Mesendoderm (in vitro differentiated cells): ENCODE measurements at regions not wholly inside any gene's neighbourhood (a gene's known extent, or its start where the extent isn't known, plus 50 kb on each side); places are given as distances from the start of the nearest gene placed in this dataset.

Experiments
- DNase-seq: peaks from one replicate; pipeline ENCODE4 v3.0.0; 2013
- H2AK5ac ChIP-seq: 2 replicates; pipeline ENCODE4 v1.6.1; 2013; ENCODE audit warnings: low read length, inconsistent platforms
- H2BK120ac ChIP-seq: 2 replicates; pipeline ENCODE4 v1.6.1; 2013; ENCODE audit warnings: low read depth, mild to moderate bottlenecking, low read length, moderate library complexity, mixed read lengths
- H2BK15ac ChIP-seq: replicated peaks from 2 replicates; pipeline ENCODE4 v1.6.1; 2013; ENCODE audit warnings: low read depth, mild to moderate bottlenecking, moderate library complexity
- H2BK5ac ChIP-seq: 2 replicates; pipeline ENCODE4 v1.6.1; 2013; ENCODE audit warnings: low read length, inconsistent platforms
- H3K18ac ChIP-seq: 2 replicates; pipeline ENCODE4 v1.6.1; 2013; ENCODE audit warnings: mild to moderate bottlenecking, low read length, mixed read lengths
- H3K23ac ChIP-seq: one replicate; pipeline ENCODE4 v1.6.1; 2013; ENCODE audit warnings: low read length
- H3K27ac ChIP-seq: 2 replicates; pipeline ENCODE4 v1.5.1; 2013; ENCODE audit warnings: low read depth, mild to moderate bottlenecking, inconsistent platforms, low read length, moderate library complexity
- H3K27me3 ChIP-seq: 2 replicates; pipeline ENCODE4 v1.6.1; 2013; ENCODE audit warnings: low read length, control low read depth, mild to moderate bottlenecking, inconsistent platforms; ENCODE audit not compliant: insufficient read depth, poor library complexity
- H3K36me3 ChIP-seq: 2 replicates; pipeline ENCODE4 v1.6.1; 2013; ENCODE audit warnings: low read length, inconsistent platforms; ENCODE audit not compliant: control insufficient read depth, insufficient read depth
- H3K4ac ChIP-seq: one replicate; pipeline ENCODE4 v1.6.1; 2013; ENCODE audit warnings: low read depth, mild to moderate bottlenecking, low read length, moderate library complexity
- H3K4me1 ChIP-seq: 2 replicates; pipeline ENCODE4 v1.6.1; 2013; ENCODE audit warnings: low read depth, low read length, inconsistent platforms; ENCODE audit not compliant: control insufficient read depth
- H3K4me2 ChIP-seq: 2 replicates; pipeline ENCODE4 v1.6.1; 2013; ENCODE audit warnings: low read length
- H3K4me3 ChIP-seq: 2 replicates; pipeline ENCODE4 v1.5.1; 2013; ENCODE audit warnings: mild to moderate bottlenecking, low read length
- H3K56ac ChIP-seq: one replicate; pipeline ENCODE4 v1.6.1; 2013; ENCODE audit warnings: low read length
- H3K79me1 ChIP-seq: 2 replicates; pipeline ENCODE4 v1.6.1; 2013; ENCODE audit warnings: low read length, inconsistent platforms
- H3K79me2 ChIP-seq: 2 replicates; pipeline ENCODE4 v1.6.1; 2013; ENCODE audit warnings: mild to moderate bottlenecking, low read length; ENCODE audit not compliant: control insufficient read depth, insufficient read depth
- H3K9ac ChIP-seq: 2 replicates; pipeline ENCODE4 v1.6.1; 2013; ENCODE audit warnings: low read length, inconsistent platforms
- H4K5ac ChIP-seq: one replicate; pipeline ENCODE4 v1.6.1; 2013; ENCODE audit warnings: low read length
- H4K8ac ChIP-seq: one replicate; pipeline ENCODE4 v1.6.1; 2013; ENCODE audit warnings: low read depth, mild to moderate bottlenecking, control low read depth, low read length, moderate library complexity
- WGBS: extraction: QIAGEN DNeasy Blood & Tissue Kit; methylation state at CpG from one replicate; pipeline ENCODE4 v1.1.7; 2013; ENCODE audit warnings: low lambda C conversion rate, missing lambda C conversion rate; ENCODE audit not compliant: insufficient coverage; ENCODE audit errors: extremely low coverage; 5-methylcytosine and 5-hydroxymethylcytosine counted together

- no peak overlapping the region for H2AK5ac ChIP-seq
- peak; percentile 72 for DNase-seq
- no peak overlapping the region for H3K4me2 ChIP-seq
- no peak overlapping the region for H2BK15ac ChIP-seq
- no peaks in the 10 kb centered on the region for H3K36me3 ChIP-seq
- H3K27ac ChIP-seq = no peak overlapping the region
- H3K23ac ChIP-seq = no peak overlapping the region
- no peak overlapping the region for H3K56ac ChIP-seq
- no peaks in the 10 kb centered on the region for H3K79me1 ChIP-seq
- H4K8ac ChIP-seq = no peak overlapping the region
- no peak overlapping the region for H2BK120ac ChIP-seq
- no peak overlapping the region for H3K18ac ChIP-seq
- no peaks in the 10 kb centered on the region for H3K27me3 ChIP-seq
- WGBS = no CpG with 5 or more reads among the region's 1 CpG
- no peak overlapping the region for H4K5ac ChIP-seq
- no peak overlapping the region for H3K4me3 ChIP-seq
- no peaks in the 10 kb centered on the region for H3K79me2 ChIP-seq
- no peak overlapping the region for H3K9ac ChIP-seq
- no peak overlapping the region for H3K4ac ChIP-seq
- no peaks in the 10 kb centered on the region for H3K4me1 ChIP-seq
- H2BK5ac ChIP-seq = no peak overlapping the region
These were observed 178.7 kb upstream of the PCDH9 start for GRCh38 chr13:67408798-67409197.

GRCh38 chr13:67402546-67402945 is 172.4 kb upstream of the PCDH9 start:
- no peak overlapping the region for H2AK5ac ChIP-seq
- no peak overlapping the region for H3K4me2 ChIP-seq
- no CpG with 5 or more reads among the region's 7 CpGs for WGBS
- no peaks in the 10 kb centered on the region for H3K79me2 ChIP-seq
- no peak overlapping the region for H3K18ac ChIP-seq
- no peak overlapping the region for H3K4ac ChIP-seq
- H2BK5ac ChIP-seq = no peak overlapping the region
- H3K79me1 ChIP-seq = no peaks in the 10 kb centered on the region
- H4K5ac ChIP-seq = no peak overlapping the region
- H3K27ac ChIP-seq = no peak overlapping the region
- H4K8ac ChIP-seq = no peak overlapping the region
- H3K23ac ChIP-seq = no peak overlapping the region
- DNase-seq = no peak
- H3K56ac ChIP-seq = no peak overlapping the region
- no peaks in the 10 kb centered on the region for H3K27me3 ChIP-seq
- no peaks in the 10 kb centered on the region for H3K36me3 ChIP-seq
- H3K4me3 ChIP-seq = no peak overlapping the region
- H2BK15ac ChIP-seq = no peak overlapping the region
- H2BK120ac ChIP-seq = no peak overlapping the region
- H3K4me1 ChIP-seq = no peaks in the 10 kb centered on the region
- no peak overlapping the region for H3K9ac ChIP-seq

DNA sequence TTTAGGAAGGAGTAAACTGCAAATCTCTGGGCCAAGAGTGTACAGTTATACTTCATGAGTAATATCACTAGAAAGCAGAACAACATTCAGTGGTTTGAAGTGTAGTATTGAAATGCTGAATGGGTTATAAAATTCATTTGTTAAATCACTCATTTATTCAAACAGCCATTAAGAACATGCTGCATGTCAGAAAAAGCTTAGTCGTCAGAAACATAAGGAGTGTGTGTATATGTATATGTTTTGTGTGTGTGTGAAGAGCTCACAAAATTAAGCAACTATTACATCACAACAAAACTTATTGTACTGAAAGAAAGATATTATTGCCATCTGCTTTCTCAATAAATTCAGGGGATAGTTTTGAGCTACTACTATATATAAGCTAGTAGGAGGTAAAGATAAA is 165.4 kb upstream of the PCDH9 start:
- no peaks in the 10 kb centered on the region for H3K79me2 ChIP-seq
- H2BK5ac ChIP-seq = no peak overlapping the region
- H4K5ac ChIP-seq = no peak overlapping the region
- H4K8ac ChIP-seq = no peak overlapping the region
- no peaks in the 10 kb centered on the region for H3K79me1 ChIP-seq
- H2BK120ac ChIP-seq = no peak overlapping the region
- no peak overlapping the region for H2AK5ac ChIP-seq
- no peak overlapping the region for H3K4me3 ChIP-seq
- no peaks in the 10 kb centered on the region for H3K4me1 ChIP-seq
- H3K23ac ChIP-seq = no peak overlapping the region
- H3K4me2 ChIP-seq = no peak overlapping the region
- no CpG with 5 or more reads among the region's 1 CpG for WGBS
- no peaks in the 10 kb centered on the region for H3K27me3 ChIP-seq
- no peak overlapping the region for H3K18ac ChIP-seq
- no peak overlapping the region for H3K4ac ChIP-seq
- no peak overlapping the region for H3K27ac ChIP-seq
- no peak overlapping the region for H3K56ac ChIP-seq
- DNase-seq = no peak
- no peak overlapping the region for H2BK15ac ChIP-seq
- H3K36me3 ChIP-seq = no peaks in the 10 kb centered on the region
- no peak overlapping the region for H3K9ac ChIP-seq

GRCh38 chr13:67392014-67392413 is 161.9 kb upstream of the PCDH9 start:
- Histone ChIP-seq H3K18ac (no peak overlapping the region), H3K9ac (no peak overlapping the region), H3K27ac (no peak overlapping the region), H3K36me3 (no peaks in the 10 kb centered on the region), H4K5ac (no peak overlapping the region), H3K56ac (no peak overlapping the region), H3K79me2 (no peaks in the 10 kb centered on the region), H3K23ac (no peak overlapping the region), H3K4me1 (no peaks in the 10 kb centered on the region), H3K79me1 (no peaks in the 10 kb centered on the region), H2BK120ac (no peak overlapping the region), H2BK15ac (no peak overlapping the region), H3K27me3 (no peaks in the 10 kb centered on the region), H3K4ac (no peak overlapping the region), H3K4me3 (no peak overlapping the region), H3K4me2 (no peak overlapping the region), H2BK5ac (no peak overlapping the region), H4K8ac (no peak overlapping the region), H2AK5ac (no peak overlapping the region)
- DNase-seq = no peak

DNA sequence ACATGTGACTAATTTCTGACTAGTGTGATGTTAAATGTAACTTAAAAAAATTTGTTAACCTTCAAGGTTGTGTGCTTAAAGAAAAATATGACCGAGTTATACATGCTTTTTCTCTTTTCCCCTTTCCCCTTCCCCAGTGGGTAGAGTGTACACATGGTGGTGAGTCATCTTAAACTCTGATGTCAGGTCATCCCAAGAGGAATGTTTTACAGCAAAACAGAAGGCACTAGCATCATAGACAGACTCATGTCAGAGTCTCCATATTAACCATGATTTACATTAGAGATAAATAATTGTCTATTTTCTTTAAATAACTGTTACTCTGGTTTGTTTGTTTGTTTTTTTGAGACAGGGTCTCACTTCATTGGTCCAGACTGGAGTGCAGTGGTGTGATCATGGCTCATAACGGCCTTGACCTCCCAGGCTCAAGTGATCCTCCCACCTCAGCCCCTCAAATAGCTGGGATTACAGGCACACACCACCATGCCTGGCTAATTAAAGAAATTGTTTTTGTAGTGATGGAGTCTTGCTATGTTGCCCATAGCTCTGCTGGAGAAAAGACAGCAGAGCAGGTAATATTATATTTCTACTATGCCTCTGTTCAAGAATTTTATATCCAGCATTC is 160.4 kb upstream of the PCDH9 start:
- Histone ChIP-seq H3K27me3 (no peaks in the 10 kb centered on the region), H2BK5ac (no peak overlapping the region), H2BK120ac (no peak overlapping the region), H2AK5ac (no peak overlapping the region), H4K5ac (no peak overlapping the region), H3K4me1 (no peaks in the 10 kb centered on the region), H3K56ac (no peak overlapping the region), H2BK15ac (no peak overlapping the region), H3K23ac (no peak overlapping the region), H3K27ac (no peak overlapping the region), H3K4me3 (no peak overlapping the region), H3K79me2 (no peaks in the 10 kb centered on the region), H3K36me3 (no peaks in the 10 kb centered on the region), H3K4me2 (no peak overlapping the region), H4K8ac (no peak overlapping the region), H3K18ac (no peak overlapping the region), H3K9ac (no peak overlapping the region), H3K4ac (no peak overlapping the region), H3K79me1 (no peaks in the 10 kb centered on the region)
- WGBS = no CpG with 5 or more reads among the region's 2 CpGs
- no peak for DNase-seq

DNA sequence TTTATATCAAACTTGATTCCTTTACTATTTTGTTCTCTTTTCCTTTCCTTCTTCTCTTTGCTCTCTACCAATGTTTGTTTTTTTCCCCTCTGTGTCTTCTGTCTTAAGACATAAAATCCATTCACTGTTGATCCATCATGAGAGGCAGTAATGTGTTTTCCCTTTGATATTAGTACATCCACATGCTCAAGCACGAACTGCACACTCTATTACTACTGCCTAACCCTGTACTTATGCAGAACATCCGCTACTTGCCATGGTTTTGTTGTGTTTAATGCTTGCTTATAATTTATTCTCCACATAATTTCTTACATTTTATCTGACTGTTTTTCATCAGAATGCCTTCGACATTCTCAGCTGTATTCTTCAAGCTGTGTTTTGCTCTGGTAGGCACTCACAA is 159.0 kb upstream of the PCDH9 start:
- Histone ChIP-seq H2BK15ac (no peak overlapping the region), H3K79me1 (no peaks in the 10 kb centered on the region), H3K36me3 (no peaks in the 10 kb centered on the region), H3K56ac (no peak overlapping the region), H3K18ac (no peak overlapping the region), H3K23ac (no peak overlapping the region), H3K27me3 (no peaks in the 10 kb centered on the region), H3K4me1 (no peaks in the 10 kb centered on the region), H3K4me2 (no peak overlapping the region), H3K79me2 (no peaks in the 10 kb centered on the region), H3K4ac (no peak overlapping the region), H2BK120ac (no peak overlapping the region), H3K4me3 (no peak overlapping the region), H2AK5ac (no peak overlapping the region), H4K8ac (no peak overlapping the region), H3K9ac (no peak overlapping the region), H3K27ac (no peak overlapping the region), H2BK5ac (no peak overlapping the region), H4K5ac (no peak overlapping the region)
- WGBS = no CpG with 5 or more reads among the region's 3 CpGs
- no peak for DNase-seq
